Anterior cingulate cortex (tissue), 58 donors: ENCODE measurements at regions not wholly inside any gene's neighbourhood (a gene's known extent, or its start where the extent isn't known, plus 50 kb on each side); places are given as distances from the start of the nearest gene placed in this dataset.
"Not testable (repeated sequence)": the region's sequence is repeated elsewhere in the genome, so short reads cannot be mapped to it uniquely, and the experiment has no call there.

ENCODE experiments used
- DNase-seq, 58 donors: peaks; one replicate each; lab custom pipeline; 2025; lab: John Stamatoyannopoulos, UW

DNA sequence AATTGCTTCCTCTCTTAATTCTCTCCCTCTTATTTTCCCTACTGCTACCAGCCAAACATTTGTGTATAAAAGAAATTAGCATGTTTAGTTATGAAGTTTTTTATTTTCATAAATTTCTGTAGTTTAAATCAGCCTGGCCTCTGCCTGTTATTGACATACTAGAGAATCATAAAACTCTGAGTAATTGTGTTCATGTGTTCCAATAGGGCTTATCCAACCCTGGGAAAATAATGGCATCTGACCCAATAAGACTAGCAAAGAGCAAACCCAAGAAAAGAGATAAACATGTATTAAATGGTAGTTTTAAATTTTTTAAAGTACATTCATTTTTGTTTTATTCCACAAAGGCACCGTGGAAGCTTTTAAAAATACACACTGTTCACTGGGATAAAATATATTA lies 404.3 kb downstream of the HLX start:
- DNase-seq = no peak

DNA sequence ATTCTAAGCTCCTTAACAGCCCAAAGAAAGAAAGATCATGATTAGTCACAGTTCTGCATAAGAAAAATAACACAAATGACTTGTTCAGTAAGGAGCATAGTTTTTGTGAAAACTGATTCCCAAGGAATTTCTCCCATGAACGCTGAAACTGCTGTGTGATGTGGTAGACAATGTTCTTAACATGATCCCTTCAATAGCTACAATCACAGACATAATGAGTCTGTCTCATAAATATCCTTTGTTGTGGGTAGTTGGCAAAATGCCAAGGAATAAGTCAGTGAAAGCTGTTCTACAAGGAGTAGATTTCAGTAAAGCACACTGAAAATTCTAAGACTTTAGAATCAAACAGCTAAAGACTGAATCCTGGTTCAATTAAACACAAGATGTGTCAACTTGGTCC lies 404.8 kb downstream of the HLX start:
- peak in 1 of 58 donors; percentile 36 for DNase-seq

DNA sequence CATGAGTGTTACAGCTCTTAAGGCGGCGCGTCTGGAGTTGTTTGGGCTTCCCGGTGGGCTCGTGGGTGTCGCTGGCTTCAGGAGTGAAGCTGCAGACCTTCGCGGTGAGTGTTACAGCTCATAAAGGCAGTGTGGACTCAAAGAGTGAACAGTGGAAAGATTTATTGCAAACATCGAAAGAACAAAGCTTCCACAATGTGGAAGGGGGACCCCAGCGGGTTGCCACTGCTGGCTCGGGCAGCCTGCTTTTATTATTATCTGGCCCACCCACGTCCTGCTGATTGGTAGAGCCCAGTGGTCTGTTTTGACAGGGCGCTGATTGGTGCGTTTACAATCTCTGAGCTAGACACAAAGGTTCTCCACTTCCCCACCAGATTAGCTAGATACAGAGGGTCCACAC lies 405.7 kb downstream of the HLX start:
- DNase-seq = not testable (repeated sequence)

DNA sequence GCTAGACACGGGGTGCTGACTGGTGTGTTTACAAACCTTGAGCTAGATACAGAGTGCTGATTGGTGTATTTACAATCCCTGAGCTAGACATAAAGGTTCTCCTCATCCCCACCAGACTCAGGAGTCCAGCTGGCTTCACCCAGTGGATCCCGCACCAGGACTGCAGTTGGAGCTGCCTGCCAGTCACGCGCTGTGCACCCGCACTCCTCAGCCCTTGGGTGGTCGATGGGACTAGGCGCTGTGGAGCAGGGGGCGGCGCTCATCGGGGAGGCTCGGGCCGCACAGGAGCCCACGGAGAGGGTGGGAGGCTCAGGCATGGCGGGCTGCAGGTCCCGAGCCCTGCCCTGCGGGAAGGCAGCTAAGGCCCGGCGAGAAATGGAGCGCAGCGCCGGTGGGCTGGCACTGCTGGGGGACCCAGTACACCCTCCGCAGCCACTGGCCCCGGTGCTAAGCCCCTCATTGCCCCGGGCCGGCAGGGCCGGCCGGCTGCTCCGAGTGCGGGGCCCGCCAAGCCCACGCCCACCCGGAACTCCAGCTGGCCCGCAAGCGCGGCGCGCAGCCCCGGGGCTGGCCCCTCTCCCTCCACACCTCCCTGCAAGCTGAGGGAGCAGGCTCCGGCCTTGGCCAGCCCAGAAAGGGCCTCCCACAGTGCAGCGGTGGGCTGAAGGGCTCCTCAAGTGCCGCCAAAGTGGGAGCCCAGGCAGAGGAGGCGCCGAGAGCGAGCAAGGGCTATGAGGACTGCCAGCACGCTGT lies 406.4 kb downstream of the HLX start:
- not testable (repeated sequence) for DNase-seq

DNA sequence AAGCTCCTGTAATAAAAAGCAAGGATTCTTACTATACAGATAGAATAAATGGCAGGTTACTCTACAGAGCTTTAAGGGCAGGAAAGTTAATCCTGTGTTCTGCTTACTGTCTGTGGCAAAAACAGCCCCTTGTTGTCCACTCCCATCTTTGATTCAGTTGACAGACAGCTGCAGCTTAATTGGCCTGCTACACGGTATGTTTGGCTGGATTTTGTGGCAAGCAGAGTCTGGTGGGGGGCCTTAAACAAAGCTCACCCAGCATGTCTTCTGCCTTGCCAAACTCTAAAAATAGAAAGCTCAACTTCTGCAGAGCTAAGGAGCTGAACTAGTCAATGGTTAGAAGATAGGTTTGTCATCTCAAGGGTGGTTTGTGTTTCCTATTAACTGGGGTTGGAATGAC lies 407.2 kb downstream of the HLX start:
- DNase-seq = no peak

DNA sequence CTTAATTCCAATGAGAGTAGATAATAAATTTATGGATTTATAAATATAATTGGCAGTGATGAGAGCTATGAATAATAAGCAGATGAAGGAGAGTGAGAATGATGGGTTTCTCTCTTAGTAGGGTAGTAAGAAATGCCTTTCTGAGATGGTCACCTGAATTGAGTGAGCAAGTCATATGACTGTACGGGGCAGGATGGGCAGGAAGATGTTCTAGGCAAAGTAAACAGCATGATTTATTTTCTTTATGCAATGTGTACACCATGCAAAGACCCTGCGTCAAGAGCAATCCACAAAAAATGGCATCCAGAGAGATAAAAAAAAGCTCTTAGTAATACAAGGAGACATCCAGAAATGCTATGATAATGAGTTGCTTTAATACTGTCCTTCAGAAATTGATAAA lies 409.9 kb downstream of the HLX start:
- DNase-seq = no peak

DNA sequence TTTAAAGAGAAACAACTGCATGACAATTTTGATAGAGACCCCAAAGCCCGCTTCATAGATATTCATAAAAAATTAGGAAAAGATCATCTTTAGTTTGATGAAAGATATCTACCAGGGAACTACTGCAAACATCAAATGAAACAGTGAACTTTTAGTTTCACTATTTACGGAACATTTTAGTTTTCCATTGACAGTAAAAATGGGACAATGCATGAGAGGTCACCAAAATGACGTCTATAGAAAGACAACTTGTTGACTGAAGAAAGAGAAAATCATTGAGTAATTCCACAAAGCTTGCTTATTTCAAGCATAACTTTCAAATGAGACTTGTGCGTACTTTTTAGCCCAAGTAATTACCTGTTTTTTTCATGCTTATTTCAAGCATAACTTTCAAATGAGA lies 411.4 kb downstream of the HLX start:
- DNase-seq = no peak

DNA sequence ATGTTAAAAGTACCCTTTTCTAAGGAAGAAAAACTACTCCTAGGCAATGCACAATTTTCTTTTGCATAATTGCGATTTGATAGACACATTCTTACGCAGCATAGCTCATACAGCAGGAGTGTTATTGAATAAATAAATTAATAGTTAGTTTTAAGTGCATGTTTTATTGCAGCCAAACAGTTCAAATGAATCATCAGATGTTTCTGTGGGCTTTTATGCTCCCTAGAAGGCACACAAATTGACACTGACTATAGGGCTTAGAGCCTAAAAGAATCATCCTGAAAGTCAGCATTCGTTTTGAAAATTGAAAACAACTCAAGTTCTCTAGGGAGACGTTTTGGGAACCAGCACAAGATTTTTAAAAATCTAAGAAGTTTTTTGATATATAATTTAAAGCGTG lies 411.9 kb downstream of the HLX start:
- no peak for DNase-seq

DNA sequence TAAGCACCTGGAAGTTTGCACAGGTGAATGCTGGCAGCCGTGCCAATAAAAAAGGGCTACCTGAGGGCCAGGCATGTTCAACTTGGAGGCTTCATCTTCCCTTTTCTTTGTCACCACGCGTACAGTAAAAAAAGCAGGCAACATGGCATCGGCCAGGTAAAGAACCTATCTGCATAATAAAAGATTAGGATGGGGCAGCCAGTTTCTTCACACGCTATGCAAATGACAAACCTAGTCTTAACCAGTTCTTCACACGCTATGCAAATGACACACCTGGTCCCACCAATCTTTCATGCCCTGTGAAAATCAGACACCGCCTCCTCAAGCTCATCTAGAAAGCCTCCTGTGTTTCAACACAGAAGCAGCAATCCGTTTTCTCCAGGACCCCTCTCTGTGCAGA lies 413.4 kb downstream of the HLX start:
- no peak for DNase-seq

DNA sequence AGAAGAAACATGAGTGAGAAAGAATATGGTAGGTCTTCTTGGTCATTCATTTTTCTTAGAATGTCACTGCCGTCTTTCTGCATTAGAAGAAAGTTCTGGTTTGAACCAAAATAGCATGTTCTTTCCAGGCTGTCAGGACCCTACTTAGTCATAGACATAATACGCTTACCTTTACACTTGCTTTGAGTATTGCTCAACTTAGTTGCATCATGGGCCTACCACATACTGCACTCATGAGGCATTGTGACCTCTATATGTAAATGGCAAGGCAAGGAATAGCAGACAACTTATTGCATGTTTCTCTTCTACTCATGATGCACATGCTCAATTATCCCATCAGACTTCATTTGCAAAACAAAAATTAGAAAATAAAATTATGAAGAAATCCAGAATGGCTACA lies 415.0 kb downstream of the HLX start:
- no peak for DNase-seq

DNA sequence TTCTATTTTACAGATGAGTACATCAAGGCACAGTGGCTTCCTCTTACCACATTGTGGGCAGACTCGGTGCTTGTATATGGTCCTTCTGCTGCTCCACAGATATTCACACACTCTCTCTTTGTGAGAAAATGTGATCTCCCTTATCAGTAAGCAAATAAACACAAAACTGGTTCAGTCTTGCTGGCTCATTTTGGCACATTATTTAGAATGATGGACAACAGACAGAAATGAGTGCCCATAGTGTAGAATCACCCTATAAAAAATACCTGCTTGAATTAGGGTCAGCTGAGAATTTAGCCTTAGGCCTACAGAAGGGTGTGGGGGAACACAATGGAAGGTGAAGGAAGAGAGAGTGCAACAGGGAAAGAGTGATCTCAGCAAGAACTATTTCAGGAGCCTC lies 423.1 kb downstream of the HLX start:
- no peak for DNase-seq

DNA sequence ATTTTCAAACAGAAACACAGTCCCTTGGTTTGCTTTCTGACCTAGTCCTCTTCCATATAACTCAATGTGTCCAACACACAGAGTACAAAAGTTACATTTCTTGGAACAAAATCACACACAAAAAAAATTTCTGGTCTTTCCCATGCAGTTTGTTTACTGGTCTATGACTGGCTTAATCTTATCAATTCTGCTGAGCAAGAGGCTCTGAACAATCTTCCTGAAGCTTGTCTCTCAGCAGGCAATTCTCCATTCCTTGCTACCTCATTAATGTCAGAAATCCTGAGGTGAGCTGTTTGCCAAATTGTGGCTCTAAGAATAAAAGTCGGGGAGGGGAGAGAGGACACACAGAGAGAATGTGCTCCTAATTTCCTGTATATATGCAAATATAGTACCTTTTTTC lies 423.6 kb downstream of the HLX start:
- no peak for DNase-seq

DNA sequence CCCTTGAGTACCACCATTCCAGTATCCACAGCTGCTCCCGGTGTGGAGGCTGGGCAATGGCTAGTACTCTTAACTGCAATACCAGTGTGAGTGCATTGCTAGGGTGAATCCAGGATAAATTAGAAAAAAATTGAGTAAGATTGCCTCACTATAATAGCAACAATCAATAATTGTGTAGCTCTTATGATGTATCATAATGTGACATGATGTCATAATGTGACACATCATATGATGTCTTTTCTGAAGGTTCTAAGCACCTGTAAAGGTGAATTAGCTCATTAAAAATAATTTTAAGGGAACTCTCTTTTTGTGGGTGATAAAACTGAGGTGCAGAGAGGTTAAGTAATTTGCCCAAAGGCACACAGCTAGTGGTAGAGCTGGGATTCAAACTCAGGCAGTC lies 424.4 kb downstream of the HLX start:
- DNase-seq = no peak

DNA sequence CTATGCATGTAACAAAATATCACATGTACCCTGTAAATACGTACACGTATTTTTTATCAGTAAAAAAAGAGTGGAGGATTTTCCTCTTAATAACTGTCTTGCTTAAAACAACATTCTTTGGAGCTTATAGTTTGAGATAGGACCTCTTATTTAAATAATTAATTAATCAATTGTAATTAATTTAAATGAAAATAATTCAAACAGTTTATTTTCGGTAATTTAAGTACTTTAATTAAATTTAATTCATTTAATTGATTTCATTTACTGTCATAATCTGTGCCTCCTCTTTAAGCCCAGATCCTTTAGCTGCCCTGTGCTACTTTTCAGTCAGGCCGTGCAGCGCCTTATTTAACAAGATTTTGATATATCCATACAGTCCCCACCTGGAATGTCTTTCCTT lies 427.0 kb downstream of the HLX start:
- no peak for DNase-seq

DNA sequence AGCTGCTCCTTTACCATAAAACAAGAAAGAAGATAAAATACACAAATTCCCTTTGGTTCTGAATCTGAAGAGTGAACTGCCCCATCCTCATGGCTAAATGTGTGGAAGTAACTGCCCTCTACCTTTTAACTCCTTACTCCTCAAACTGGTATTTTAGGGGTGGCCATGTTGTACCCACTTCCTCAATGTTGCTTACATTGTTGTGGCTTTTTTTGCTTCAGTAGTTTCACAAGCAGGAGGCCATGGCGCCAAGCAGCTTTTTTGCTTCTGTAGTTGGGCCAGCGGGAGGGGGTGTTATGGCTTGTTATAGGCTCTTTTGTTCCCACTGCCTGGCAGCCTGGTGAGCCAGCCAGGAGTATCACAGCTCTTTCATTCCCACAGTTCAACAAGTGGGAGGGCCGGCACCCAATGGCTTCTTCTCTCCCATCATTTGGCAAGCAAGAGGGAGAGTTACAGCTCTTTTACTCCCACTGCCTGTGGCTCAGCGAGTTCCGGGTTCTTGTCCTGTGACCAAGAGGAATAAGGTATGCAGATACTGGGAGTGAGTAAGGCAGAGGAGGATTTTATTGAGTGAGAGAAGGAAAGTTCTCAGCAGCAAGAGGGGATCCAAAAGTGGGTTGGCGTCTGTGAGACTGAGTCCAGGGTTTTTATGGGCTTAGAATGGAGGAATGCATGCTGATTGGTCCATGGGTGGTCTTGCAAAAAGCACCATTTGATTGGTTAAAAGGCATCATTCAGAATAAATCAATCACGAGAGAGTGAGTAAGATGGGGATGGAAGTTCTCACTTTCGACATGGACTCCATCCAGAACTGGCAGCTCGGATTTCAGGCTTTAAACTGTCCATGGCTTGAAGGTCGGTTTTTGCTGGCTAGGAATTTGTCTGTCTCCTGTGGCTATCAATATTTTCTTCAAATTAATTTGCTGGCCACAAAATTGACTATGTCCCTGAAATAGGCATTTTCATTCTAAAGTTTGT lies 429.6 kb downstream of the HLX start:
- DNase-seq = peak in 8 of 58 donors; percentile 1 to 18 (median 4)

DNA sequence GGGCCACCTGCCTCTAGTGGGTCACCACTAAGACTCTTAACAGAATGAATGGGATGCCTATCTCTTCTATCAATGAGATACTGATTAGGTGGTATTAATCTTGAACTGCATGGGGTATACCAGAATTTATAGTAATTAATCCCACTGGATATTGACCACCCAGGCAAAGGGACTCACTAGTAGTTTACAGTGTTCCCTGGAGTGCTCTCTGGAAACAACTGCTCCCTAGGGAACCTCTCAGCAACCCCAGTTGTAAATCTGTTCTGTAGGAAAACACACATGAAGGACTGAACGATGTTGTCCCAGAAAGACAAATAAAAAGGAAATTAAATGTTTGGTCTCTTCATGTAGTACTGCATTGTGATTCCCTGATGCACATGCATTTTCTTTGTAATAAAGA lies 430.5 kb downstream of the HLX start:
- DNase-seq = no peak

DNA sequence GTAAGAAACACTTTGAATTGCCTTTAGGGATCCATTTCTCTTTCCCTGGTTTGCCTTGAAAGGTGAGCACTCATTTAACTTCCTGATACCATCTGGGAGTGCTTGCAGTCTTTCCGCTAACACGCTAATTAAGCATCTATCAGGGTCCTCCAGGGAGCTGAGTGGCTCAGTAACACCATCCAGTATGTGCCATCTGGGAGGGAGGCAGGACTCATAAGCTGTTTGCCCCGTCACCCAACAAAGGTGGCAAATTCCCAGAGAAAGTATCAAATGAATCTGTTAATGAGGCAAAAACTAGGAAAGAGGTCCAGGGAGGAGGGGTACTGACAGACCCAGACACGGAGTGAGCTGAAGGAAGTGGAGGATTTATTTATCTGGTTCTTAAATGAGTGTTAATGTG lies 430.9 kb downstream of the HLX start:
- no peak for DNase-seq

DNA sequence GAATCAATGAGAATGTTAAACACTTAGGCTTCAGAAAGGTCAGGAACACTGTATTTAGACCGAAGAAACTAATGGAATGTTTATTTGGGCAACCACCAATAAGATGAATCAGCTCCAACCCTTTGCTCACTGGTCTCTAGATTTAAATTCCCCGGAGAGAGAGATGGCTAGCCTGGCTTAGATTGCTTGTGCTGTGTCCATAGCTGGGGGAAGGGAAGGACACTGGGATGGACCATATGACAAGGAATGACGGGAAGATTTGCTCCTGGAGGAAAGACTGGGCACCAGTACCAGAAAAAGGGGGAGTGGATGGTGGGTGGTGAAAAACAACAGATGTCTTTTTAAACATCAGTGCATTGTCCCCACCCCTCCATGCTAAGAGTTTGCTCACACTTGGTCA lies 426.6 kb downstream of the DUSP10 start:
- no peak for DNase-seq

DNA sequence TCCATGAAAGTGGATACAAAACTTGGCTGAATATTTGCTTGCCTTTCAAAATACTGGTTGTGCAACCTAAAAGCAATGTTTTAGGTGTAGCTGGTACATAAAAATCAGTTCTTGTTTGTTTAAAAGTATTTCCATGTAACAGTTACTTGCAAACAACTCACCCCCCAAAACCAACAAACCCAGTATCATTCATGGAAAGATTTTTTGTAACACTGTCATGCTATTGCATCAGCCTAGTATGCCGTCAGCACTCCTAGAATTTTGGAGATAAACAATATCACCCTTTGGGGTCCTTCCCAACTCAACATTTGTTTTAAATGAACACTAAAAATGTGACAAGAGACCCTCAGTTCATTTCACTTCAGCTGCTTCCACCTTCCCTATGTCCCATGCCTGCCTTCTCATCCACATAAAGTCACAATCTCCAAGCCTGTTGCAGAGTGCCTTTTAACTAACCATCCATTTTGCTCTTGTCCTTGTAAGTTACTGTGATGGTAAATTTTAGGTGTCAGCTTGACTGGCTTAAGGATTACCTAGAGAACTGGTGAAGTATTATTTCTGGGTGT lies 425.3 kb downstream of the DUSP10 start:
- no peak for DNase-seq

DNA sequence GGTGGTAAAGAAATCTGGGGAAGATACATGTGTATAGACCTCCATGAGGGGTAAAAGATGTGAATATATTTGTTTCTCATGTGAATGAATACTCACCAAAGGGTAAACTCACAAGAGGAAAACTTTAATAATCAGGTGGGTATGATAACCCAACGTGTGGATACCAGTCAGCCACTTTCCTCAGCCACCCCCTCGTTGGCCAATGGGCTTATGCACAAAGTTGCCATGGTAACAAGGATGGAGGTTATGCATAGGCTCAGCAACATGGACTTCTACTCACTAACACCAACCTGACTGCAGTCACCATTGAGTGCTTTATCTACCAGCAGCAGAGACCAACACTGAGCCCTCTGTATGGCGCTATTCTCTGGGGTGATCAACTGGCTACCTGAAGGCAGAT lies 424.4 kb downstream of the DUSP10 start:
- no peak for DNase-seq

DNA sequence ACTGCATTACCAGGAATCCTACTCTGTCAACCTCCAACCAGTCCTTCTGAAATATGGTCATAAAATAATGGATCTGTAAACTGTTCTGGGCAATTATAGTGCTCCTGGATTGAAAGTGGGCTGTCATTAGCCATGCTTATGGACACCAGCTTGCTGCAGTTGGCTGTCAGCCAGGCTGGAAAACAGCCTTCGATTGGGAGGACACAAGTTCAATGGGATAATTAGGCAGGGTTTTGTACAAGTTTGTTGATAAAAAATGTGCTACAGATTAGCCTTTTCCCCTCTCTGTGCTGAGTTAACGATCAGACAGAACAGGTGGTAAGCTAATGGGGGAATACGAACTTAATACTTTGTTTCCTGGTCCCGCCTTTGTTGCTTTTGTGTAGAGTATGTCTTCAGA lies 413.9 kb downstream of the DUSP10 start:
- no peak for DNase-seq

DNA sequence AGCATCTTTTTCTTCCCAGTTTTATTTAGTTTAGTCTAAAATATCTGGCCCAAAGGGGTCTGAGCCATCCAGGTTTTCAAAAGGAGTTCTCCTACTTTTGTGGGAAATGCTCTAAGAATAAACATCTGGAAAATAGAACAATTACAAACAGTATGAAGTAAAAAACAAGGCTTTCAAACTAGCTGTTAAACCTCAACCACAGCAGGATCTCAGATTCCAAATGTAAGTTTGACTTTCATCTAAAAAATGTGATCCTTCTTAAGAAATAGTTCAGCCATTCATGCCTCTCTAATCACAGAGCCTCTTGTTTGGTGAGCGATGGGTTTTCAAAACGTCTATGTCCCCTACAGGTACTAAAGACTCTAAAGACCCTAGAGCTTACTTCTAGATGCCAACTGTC lies 413.5 kb downstream of the DUSP10 start:
- DNase-seq = no peak
